ENCODE measurements at regions not wholly inside any gene's neighbourhood (a gene's known extent, or its start where the extent isn't known, plus 50 kb on each side); places are given as distances from the start of the nearest gene placed in this dataset.

DNA sequence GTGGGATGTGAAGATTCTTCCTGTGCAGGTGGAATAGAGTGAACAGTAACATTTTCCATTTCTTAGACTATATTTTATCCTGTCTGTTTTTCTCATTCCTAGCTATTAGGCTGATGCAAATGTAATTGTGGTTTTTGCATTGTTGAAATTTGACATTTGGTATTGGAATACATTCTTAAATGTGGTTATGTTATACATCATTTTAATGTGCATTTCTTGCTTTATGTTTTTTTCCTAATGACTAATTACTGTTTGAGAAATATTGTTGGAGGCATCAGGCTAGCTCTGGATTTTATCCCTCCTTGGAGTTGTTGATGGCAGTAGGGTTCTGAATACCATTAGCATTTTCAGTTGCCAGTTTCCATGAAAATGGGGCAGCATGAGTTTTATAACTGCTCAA is 75.9 kb upstream of the GNG2 start:
- Histone ChIP-seq H3K36me3 (ENCODE audit: control insufficient read depth in 2 of 2, extremely low read depth in 1 of 2, insufficient read depth in 2 of 2, low read length in 2 of 2) (no peaks in the 10 kb centered on the region), H3K4me2 (ENCODE audit: insufficient read depth, low read length) (no peak overlapping the region), H4K20me1 (replicated peaks; ENCODE audit: control insufficient read depth, extremely low read depth, insufficient read depth, low read length) (no peaks in the 10 kb centered on the region), H3K4me1 (ENCODE audit: control insufficient read depth, extremely low read depth, insufficient read depth, low read length) (peaks cover 3% of the 10 kb centered on the region), H2AFZ (ENCODE audit: low read depth, low read length) (no peak overlapping the region), H3K9ac (replicated peaks; ENCODE audit: extremely low read depth, insufficient read depth, low read length) (no peak overlapping the region), H3K9me3 (replicated peaks; ENCODE audit: control insufficient read depth, insufficient read depth, low read length) (no peaks in the 10 kb centered on the region), H3K4me3 (replicated peaks in 1 of 3; ENCODE audit: insufficient read depth in 1 of 3, low read depth in 1 of 3, low read length in 3 of 3) (no peak overlapping the region), H3K27me3 (ENCODE audit: control insufficient read depth in 2 of 2, insufficient read depth in 2 of 2, low read length in 2 of 2) (peaks cover 23 to 47% of the 10 kb centered on the region in 2 experiments), H3K9me1 (replicated peaks; ENCODE audit: control insufficient read depth, extremely low read depth, insufficient read depth, low read length) (no peaks in the 10 kb centered on the region), H3K27ac (ENCODE audit: insufficient read depth, low read depth, low read length) (no peak overlapping the region), H3K79me2 (ENCODE audit: control insufficient read depth, insufficient read depth, low read length) (no peaks in the 10 kb centered on the region)
- TF ChIP-seq JUN (IDR thresholded peaks at IDR 0.05; ENCODE audit: borderline replicate concordance, insufficient read depth, insufficient read length, low read depth) (no peak), EZH2 (IDR thresholded peaks at IDR 0.05; ENCODE audit: borderline replicate concordance, low read depth, low read length, severe bottlenecking) (no peak), POLR2A (IDR thresholded peaks at IDR 0.05; ENCODE audit: low read depth, low read length) (no peak), FOS (IDR thresholded peaks at IDR 0.05; ENCODE audit: borderline replicate concordance, insufficient read depth, low read length) (no peak)
- TF ChIP-seq, protein P1, sequence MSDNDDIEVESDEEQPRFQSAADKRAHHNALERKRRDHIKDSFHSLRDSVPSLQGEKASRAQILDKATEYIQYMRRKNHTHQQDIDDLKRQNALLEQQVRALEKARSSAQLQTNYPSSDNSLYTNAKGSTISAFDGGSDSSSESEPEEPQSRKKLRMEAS (IDR thresholded peaks at IDR 0.05; ENCODE audit: insufficient read depth, insufficient read length), result no peak
- intact Hi-C loops (cut with micrococcal nuclease), result no loop called here
- no peak for FAIRE-seq
- no peak for DNase-seq (ENCODE audit: low read depth, low spot score)
- dilution Hi-C loops (cut with MboI; ENCODE audit: extremely low pct_ligation_motif_present, low sequenced_read_pairs), result no loop called here
- BruUV-seq (replicated peaks), result no TSS peak
- ChIA-PET CTCF (interaction anchor here (1.0 kb wide), 1 partner anchor 501 kb away, joined by 3 read pairs; no protein-coding TSS in a partner anchor), POLR2A (no interaction called here)

DNA sequence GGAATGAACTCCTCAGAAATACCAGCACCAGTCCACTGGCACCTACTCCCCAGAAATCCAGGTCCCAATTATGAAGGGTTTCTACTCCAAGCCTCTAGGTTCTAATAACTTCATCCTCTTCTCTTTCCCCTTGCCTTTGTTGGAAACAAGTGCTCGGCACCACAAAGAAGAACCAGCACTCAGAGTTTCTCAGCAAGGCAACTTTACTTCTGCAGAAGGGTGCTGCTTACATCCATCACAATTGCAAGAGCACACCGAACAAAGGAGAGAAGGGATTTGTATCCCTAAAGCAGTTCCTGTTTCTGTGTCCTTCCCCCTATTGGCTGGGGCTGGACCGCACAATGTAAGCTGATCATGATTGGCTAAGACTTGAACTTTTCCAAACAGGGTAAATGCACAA is 74.2 kb upstream of the GNG2 start:
- H3K36me3 ChIP-seq (ENCODE audit: control insufficient read depth in 2 of 2, extremely low read depth in 1 of 2, insufficient read depth in 2 of 2, low read length in 2 of 2), result no peaks in the 10 kb centered on the region
- H3K79me2 ChIP-seq (ENCODE audit: control insufficient read depth, insufficient read depth, low read length), result no peaks in the 10 kb centered on the region
- no peaks in the 10 kb centered on the region for H3K4me1 ChIP-seq (ENCODE audit: control insufficient read depth, extremely low read depth, insufficient read depth, low read length)
- dilution Hi-C loops (cut with MboI; ENCODE audit: extremely low pct_ligation_motif_present, low sequenced_read_pairs) (no loop called here), intact Hi-C loops (cut with micrococcal nuclease) (no loop called here)
- no peak overlapping the region for H3K4me3 ChIP-seq (replicated peaks in 1 of 3; ENCODE audit: insufficient read depth in 1 of 3, low read depth in 1 of 3, low read length in 3 of 3)
- no peaks in the 10 kb centered on the region for H4K20me1 ChIP-seq (replicated peaks; ENCODE audit: control insufficient read depth, extremely low read depth, insufficient read depth, low read length)
- peaks cover 22 to 53% of the 10 kb centered on the region in 2 experiments for H3K27me3 ChIP-seq (ENCODE audit: control insufficient read depth in 2 of 2, insufficient read depth in 2 of 2, low read length in 2 of 2)
- POLR2A ChIA-PET, result no interaction called here
- no peak for TF ChIP-seq JUN (IDR thresholded peaks at IDR 0.05; ENCODE audit: borderline replicate concordance, insufficient read depth, insufficient read length, low read depth)
- no peak for TF ChIP-seq EZH2 (IDR thresholded peaks at IDR 0.05; ENCODE audit: borderline replicate concordance, low read depth, low read length, severe bottlenecking)
- no peak for TF ChIP-seq MYC (IDR thresholded peaks at IDR 0.05; ENCODE audit: low read depth, low read length)
- TF ChIP-seq GATA2 (IDR thresholded peaks at IDR 0.05; ENCODE audit: insufficient read depth, insufficient read length, low read depth, low read length), result no peak
- TF ChIP-seq POLR2AphosphoS5 (IDR thresholded peaks at IDR 0.05; ENCODE audit: insufficient read depth, low read depth, low read length), result no peak
- TF ChIP-seq FOS (IDR thresholded peaks at IDR 0.05; ENCODE audit: borderline replicate concordance, insufficient read depth, low read length), result no peak
- no peak for DNase-seq (ENCODE audit: low read depth, low spot score)
- BruUV-seq (replicated peaks), result no TSS peak
- H3K9me1 ChIP-seq (replicated peaks; ENCODE audit: control insufficient read depth, extremely low read depth, insufficient read depth, low read length), result no peaks in the 10 kb centered on the region
- CTCF ChIA-PET, result interaction anchor here (1.7 kb wide), 1 partner anchor 193 kb away, joined by 5 read pairs; no protein-coding TSS in a partner anchor
- H3K9me3 ChIP-seq (replicated peaks; ENCODE audit: control insufficient read depth, insufficient read depth, low read length), result no peaks in the 10 kb centered on the region
- no peak overlapping the region for H2AFZ ChIP-seq (ENCODE audit: low read depth, low read length)
- FAIRE-seq, result no peak
- no peak overlapping the region for H3K9ac ChIP-seq (replicated peaks; ENCODE audit: extremely low read depth, insufficient read depth, low read length)
- H3K27ac ChIP-seq (ENCODE audit: insufficient read depth, low read depth, low read length), result no peak overlapping the region
- no peak overlapping the region for H3K4me2 ChIP-seq (ENCODE audit: insufficient read depth, low read length)

All from endothelial cell of umbilical vein (primary cell).